Trophoblast cell (in vitro differentiated cells and primary cell): ENCODE measurements at regions not wholly inside any gene's neighbourhood (a gene's known extent, or its start where the extent isn't known, plus 50 kb on each side); places are given as distances from the start of the nearest gene placed in this dataset.
A peak's percentile ranks its signal among the peaks of the same experiment; 100 is the strongest.

Source experiments
- DNase-seq, 2 donors: peaks; one replicate each; pipeline ENCODE4 v3.0.0-alpha.2; 2016
- H2AFZ ChIP-seq: 2 replicates; pipeline ENCODE4 v1.6.1; 2013; ENCODE audit warnings: low read length, moderate library complexity, mild to moderate bottlenecking; ENCODE audit not compliant: insufficient read depth, poor library complexity
- H2AK5ac ChIP-seq: 2 replicates; pipeline ENCODE4 v1.6.1; 2013; ENCODE audit warnings: mild to moderate bottlenecking, low read length
- H2BK120ac ChIP-seq: 2 replicates; pipeline ENCODE4 v1.6.1; 2013; ENCODE audit warnings: low read length, mild to moderate bottlenecking, moderate library complexity; ENCODE audit not compliant: insufficient read depth, poor library complexity
- H2BK12ac ChIP-seq: 2 replicates; pipeline ENCODE4 v1.6.1; 2013; ENCODE audit warnings: mild to moderate bottlenecking, low read length, moderate library complexity
- H2BK5ac ChIP-seq: 2 replicates; pipeline ENCODE4 v1.6.1; 2013; ENCODE audit warnings: low read length, low read depth, moderate library complexity, mild to moderate bottlenecking; ENCODE audit not compliant: poor library complexity
- H3K14ac ChIP-seq: 2 replicates; pipeline ENCODE4 v1.6.1; 2013; ENCODE audit warnings: mild to moderate bottlenecking, low read length
- H3K18ac ChIP-seq: 2 replicates; pipeline ENCODE4 v1.6.1; 2013; ENCODE audit warnings: mild to moderate bottlenecking, low read length
- H3K23ac ChIP-seq: 2 replicates; pipeline ENCODE4 v1.6.1; 2013; ENCODE audit warnings: low read length
- H3K27ac ChIP-seq: 2 replicates; pipeline ENCODE4 v1.5.1; 2013; ENCODE audit warnings: low read depth, mild to moderate bottlenecking, inconsistent platforms, low read length, moderate library complexity
- H3K27me3 ChIP-seq: 2 replicates; pipeline ENCODE4 v1.6.1; 2013; ENCODE audit warnings: inconsistent platforms, mild to moderate bottlenecking, low read length, moderate library complexity; ENCODE audit not compliant: insufficient read depth
- H3K36me3 ChIP-seq, 2 experiments: 1 replicate in 1 of 2; 2 replicates in 1 of 2; pipeline ENCODE4 v1.6.1; 2013; ENCODE audit warnings: low read length in 2 of 2, mild to moderate bottlenecking in 2 of 2, moderate library complexity in 1 of 2; ENCODE audit not compliant: insufficient read depth in 2 of 2, control insufficient read depth in 1 of 2
- H3K4ac ChIP-seq: 2 replicates; pipeline ENCODE4 v1.6.1; 2013; ENCODE audit warnings: low read depth, mild to moderate bottlenecking, low read length, moderate library complexity
- H3K4me1 ChIP-seq, 2 experiments: 1 replicate in 1 of 2; 2 replicates in 1 of 2; pipeline ENCODE4 v1.6.1; 2013; ENCODE audit warnings: low read length in 2 of 2, mild to moderate bottlenecking in 2 of 2, moderate library complexity in 1 of 2; ENCODE audit not compliant: insufficient read depth in 2 of 2, control insufficient read depth in 1 of 2
- H3K4me2 ChIP-seq: 2 replicates; pipeline ENCODE4 v1.6.1; 2013; ENCODE audit warnings: inconsistent platforms, mild to moderate bottlenecking, low read length, moderate library complexity
- H3K4me3 ChIP-seq: 2 replicates; pipeline ENCODE4 v1.5.1; 2013; ENCODE audit warnings: mild to moderate bottlenecking, low read depth, low read length, inconsistent platforms
- H3K79me1 ChIP-seq: one replicate; pipeline ENCODE4 v1.6.1; 2013; ENCODE audit warnings: low read length
- H3K79me2 ChIP-seq: 2 replicates; pipeline ENCODE4 v1.6.1; 2013; ENCODE audit warnings: low read length, mild to moderate bottlenecking; ENCODE audit not compliant: control insufficient read depth, insufficient read depth, poor library complexity
- H3K9ac ChIP-seq: 2 replicates; pipeline ENCODE4 v1.6.1; 2013; ENCODE audit warnings: mild to moderate bottlenecking, low read length
- H3K9me3 ChIP-seq: 2 replicates; pipeline ENCODE4 v1.6.1; 2013; ENCODE audit warnings: low read depth, mild to moderate bottlenecking, control low read depth, inconsistent platforms, low read length; ENCODE audit not compliant: insufficient read depth
- H4K12ac ChIP-seq: 2 replicates; pipeline ENCODE4 v1.6.1; 2013; ENCODE audit warnings: low read depth, mild to moderate bottlenecking, low read length, moderate library complexity
- H4K8ac ChIP-seq: 2 replicates; pipeline ENCODE4 v1.6.1; 2013; ENCODE audit warnings: low read depth, mild to moderate bottlenecking, low read length, moderate library complexity
- H4K91ac ChIP-seq: one replicate; pipeline ENCODE4 v1.6.1; 2013; ENCODE audit warnings: low read depth, mild to moderate bottlenecking, low read length, moderate library complexity
- WGBS: extraction: QIAGEN DNeasy Blood & Tissue Kit; methylation state at CpG from one replicate; pipeline ENCODE4 v1.1.7; 2013; ENCODE audit warnings: missing lambda C conversion rate; ENCODE audit not compliant: insufficient read length, insufficient coverage; ENCODE audit errors: extremely low coverage; 5-methylcytosine and 5-hydroxymethylcytosine counted together

DNA sequence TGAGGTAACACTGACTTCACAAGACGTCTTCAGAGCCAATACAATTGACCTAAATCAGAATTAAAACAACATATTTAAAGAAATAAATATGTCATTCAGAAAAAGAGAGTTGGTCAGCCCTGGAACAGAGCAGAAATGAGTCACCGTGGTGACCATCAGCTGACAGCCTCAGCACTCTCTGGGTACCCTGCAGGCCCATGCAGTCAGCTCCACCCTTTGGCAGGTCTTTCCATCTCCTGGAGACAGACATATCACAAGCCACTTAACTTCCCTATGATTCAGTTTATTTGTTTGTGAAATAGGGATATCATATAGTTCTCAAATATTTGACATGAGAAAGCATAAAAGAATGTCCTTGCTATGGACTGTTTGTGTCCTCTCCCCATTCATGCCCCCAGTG, 151.6 kb upstream of the MEF2C start:
- H3K9ac ChIP-seq = no peak overlapping the region
- H3K79me1 ChIP-seq = peaks cover 2% of the 10 kb centered on the region
- no peak overlapping the region for H3K14ac ChIP-seq
- no peak overlapping the region for H3K27ac ChIP-seq
- H2BK12ac ChIP-seq = no peak overlapping the region
- no peaks in the 10 kb centered on the region for H3K27me3 ChIP-seq
- no peak overlapping the region for H2AK5ac ChIP-seq
- no peak overlapping the region for H4K12ac ChIP-seq
- H3K4me1 ChIP-seq = peaks cover 3 to 4% of the 10 kb centered on the region in 2 experiments
- H3K23ac ChIP-seq = no peak overlapping the region
- DNase-seq = peak; percentile 5 to 8
- H4K8ac ChIP-seq = no peak overlapping the region
- no CpG with 5 or more reads among the region's 2 CpGs for WGBS
- no peak overlapping the region for H2AFZ ChIP-seq
- no peak overlapping the region for H3K4ac ChIP-seq
- no peak overlapping the region for H2BK120ac ChIP-seq
- no peaks in the 10 kb centered on the region for H3K79me2 ChIP-seq
- no peak overlapping the region for H3K4me2 ChIP-seq
- no peaks in the 10 kb centered on the region for H3K9me3 ChIP-seq
- no peak overlapping the region for H2BK5ac ChIP-seq
- H4K91ac ChIP-seq = no peak overlapping the region
- H3K4me3 ChIP-seq = no peak overlapping the region
- no peak overlapping the region for H3K18ac ChIP-seq
- H3K36me3 ChIP-seq = no peaks in the 10 kb centered on the region

- DNase-seq = no peak
- Histone ChIP-seq H3K23ac (no peak overlapping the region), H3K27me3 (no peaks in the 10 kb centered on the region), H2BK120ac (no peak overlapping the region), H3K27ac (no peak overlapping the region), H3K4me3 (no peak overlapping the region), H3K4me2 (no peak overlapping the region), H3K79me1 (no peaks in the 10 kb centered on the region), H2AK5ac (no peak overlapping the region), H3K18ac (no peak overlapping the region), H4K8ac (no peak overlapping the region), H3K79me2 (no peaks in the 10 kb centered on the region), H4K91ac (no peak overlapping the region), H4K12ac (no peak overlapping the region), H3K14ac (no peak overlapping the region), H3K9me3 (peaks cover 6% of the 10 kb centered on the region), H2BK12ac (no peak overlapping the region), H2BK5ac (no peak overlapping the region), H2AFZ (no peak overlapping the region), H3K9ac (no peak overlapping the region), H3K36me3 (peaks cover 0 to 2% of the 10 kb centered on the region in 2 experiments), H3K4me1 (no peaks in the 10 kb centered on the region), H3K4ac (no peak overlapping the region)
- WGBS = 100% methylated on average over 1 of the region's 3 CpGs
Measured at GRCh38 chr5:89030798-89031197, 147.8 kb upstream of the MEF2C start.

GRCh38 chr5:89028595-89029285, 145.8 kb upstream of the MEF2C start:
- no peak for DNase-seq
- Histone ChIP-seq H4K91ac (no peak overlapping the region), H3K4me3 (no peak overlapping the region), H3K79me2 (no peaks in the 10 kb centered on the region), H3K9me3 (peaks cover 6% of the 10 kb centered on the region), H4K12ac (no peak overlapping the region), H3K4ac (no peak overlapping the region), H2AK5ac (no peak overlapping the region), H2AFZ (no peak overlapping the region), H3K36me3 (peaks cover 0 to 2% of the 10 kb centered on the region in 2 experiments), H3K79me1 (no peaks in the 10 kb centered on the region), H3K18ac (no peak overlapping the region), H2BK5ac (no peak overlapping the region), H2BK12ac (no peak overlapping the region), H3K27me3 (no peaks in the 10 kb centered on the region), H2BK120ac (no peak overlapping the region), H3K14ac (no peak overlapping the region), H3K23ac (no peak overlapping the region), H3K27ac (no peak overlapping the region), H3K4me1 (no peaks in the 10 kb centered on the region), H3K9ac (no peak overlapping the region), H3K4me2 (no peak overlapping the region), H4K8ac (no peak overlapping the region)
- no CpG with 5 or more reads among the region's 2 CpGs for WGBS

DNA sequence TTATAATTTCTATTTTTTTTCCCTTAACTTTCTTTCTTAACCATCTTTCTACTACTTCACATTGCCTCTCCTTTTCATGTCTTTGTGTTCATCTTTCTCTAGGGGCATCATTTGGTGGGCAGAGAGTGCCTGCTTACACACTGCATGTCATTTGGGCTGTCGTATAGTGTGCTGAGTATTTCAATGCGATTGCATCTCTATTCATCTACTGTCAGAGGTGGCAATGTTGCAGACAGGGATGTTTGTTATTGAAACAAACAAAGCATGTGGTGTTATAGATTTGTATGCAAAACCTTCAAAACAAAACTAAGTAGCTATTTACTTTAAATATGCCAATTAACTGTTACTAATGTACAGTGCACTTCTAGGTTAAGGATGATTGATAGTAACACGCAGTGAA, 141.1 kb upstream of the MEF2C start:
- Histone ChIP-seq H3K4me2 (no peak overlapping the region), H4K8ac (no peak overlapping the region)

More for the DNA sequence above, 141.1 kb upstream of the MEF2C start:
- H2BK120ac ChIP-seq = no peak overlapping the region
- no peak overlapping the region for H3K18ac ChIP-seq
- H3K79me2 ChIP-seq = no peaks in the 10 kb centered on the region
- H3K79me1 ChIP-seq = no peaks in the 10 kb centered on the region
- no peak overlapping the region for H2BK12ac ChIP-seq
- H4K12ac ChIP-seq = no peak overlapping the region
- H3K27ac ChIP-seq = no peak overlapping the region
- no peak overlapping the region for H3K14ac ChIP-seq
- no peak overlapping the region for H2AK5ac ChIP-seq
- H3K9me3 ChIP-seq = peaks cover 6% of the 10 kb centered on the region
- H3K36me3 ChIP-seq = peaks cover 0 to 2% of the 10 kb centered on the region in 2 experiments
- no peak overlapping the region for H4K91ac ChIP-seq
- H3K4me1 ChIP-seq = no peaks in the 10 kb centered on the region
- H3K4me3 ChIP-seq = no peak overlapping the region
- no peak overlapping the region for H2BK5ac ChIP-seq
- H3K27me3 ChIP-seq = no peaks in the 10 kb centered on the region
- H3K9ac ChIP-seq = no peak overlapping the region
- WGBS = no CpG with 5 or more reads among the region's 3 CpGs
- H3K23ac ChIP-seq = no peak overlapping the region
- no peak overlapping the region for H3K4ac ChIP-seq
- H2AFZ ChIP-seq = no peak overlapping the region
- no peak for DNase-seq
